ENCODE measurements at regions not wholly inside any gene's neighbourhood (a gene's known extent, or its start where the extent isn't known, plus 50 kb on each side); places are given as distances from the start of the nearest gene placed in this dataset.

DNA sequence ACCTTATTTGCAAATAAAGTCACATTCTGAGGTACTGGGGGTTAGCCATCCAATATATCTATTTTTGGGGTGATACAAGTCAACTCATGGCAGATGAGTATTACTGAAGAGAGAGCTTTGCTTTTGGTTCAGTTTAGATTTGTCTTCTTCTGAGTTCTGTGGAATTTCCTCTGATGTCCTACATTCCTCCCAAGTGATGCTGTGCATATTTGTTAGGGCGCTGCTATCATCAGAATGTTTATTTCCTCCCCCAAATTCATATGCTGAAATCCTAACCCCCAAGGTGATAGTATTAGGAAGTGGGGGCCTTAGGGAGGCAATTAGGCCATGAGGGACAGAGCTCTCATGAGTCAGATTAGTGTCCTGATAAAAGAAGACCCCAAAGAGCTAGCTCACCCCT is 96.2 kb upstream of the WLS start:
- Histone ChIP-seq H3K27me3 (replicated peaks; ENCODE audit: insufficient read depth) (no peaks in the 10 kb centered on the region), H3K36me3 (no peaks in the 10 kb centered on the region), H3K9me3 (no peaks in the 10 kb centered on the region), H3K4me1 (ENCODE audit: control insufficient read depth in 1 of 2, low read depth in 2 of 2) (peaks cover 6 to 26% of the 10 kb centered on the region in 2 donors), H3K4me3 (no peak overlapping the region), H3K27ac (peak overlapping the region in 1 of 2 donors; percentile 53)
- TF ChIP-seq, protein P1, sequence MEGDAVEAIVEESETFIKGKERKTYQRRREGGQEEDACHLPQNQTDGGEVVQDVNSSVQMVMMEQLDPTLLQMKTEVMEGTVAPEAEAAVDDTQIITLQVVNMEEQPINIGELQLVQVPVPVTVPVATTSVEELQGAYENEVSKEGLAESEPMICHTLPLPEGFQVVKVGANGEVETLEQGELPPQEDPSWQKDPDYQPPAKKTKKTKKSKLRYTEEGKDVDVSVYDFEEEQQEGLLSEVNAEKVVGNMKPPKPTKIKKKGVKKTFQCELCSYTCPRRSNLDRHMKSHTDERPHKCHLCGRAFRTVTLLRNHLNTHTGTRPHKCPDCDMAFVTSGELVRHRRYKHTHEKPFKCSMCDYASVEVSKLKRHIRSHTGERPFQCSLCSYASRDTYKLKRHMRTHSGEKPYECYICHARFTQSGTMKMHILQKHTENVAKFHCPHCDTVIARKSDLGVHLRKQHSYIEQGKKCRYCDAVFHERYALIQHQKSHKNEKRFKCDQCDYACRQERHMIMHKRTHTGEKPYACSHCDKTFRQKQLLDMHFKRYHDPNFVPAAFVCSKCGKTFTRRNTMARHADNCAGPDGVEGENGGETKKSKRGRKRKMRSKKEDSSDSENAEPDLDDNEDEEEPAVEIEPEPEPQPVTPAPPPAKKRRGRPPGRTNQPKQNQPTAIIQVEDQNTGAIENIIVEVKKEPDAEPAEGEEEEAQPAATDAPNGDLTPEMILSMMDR (IDR thresholded peaks at IDR 0.05) = no peak
- DNase-seq (ENCODE audit: low spot score) = no peak
- no peak for ATAC-seq (ENCODE audit: insufficient number of reproducible peaks, low FRiP score, low read depth)

DNA sequence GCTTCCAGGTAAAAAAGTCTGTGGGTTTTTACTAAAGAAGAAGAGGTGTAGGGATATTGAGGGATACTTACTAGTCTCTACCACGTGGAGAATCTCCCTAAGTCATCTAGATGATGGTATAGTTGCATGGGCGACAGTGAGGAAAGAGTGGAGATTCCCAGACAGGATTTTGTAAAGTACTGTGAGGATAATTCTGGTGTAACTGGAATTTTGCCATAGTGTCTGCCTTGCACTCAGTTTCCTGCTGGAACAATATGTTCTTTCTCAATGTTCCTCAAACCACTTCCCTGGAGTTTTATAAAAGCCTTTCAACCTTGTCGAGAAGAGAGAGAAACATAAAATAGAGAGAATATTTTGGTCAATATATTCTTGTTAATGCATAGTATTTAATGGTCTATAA is 95.1 kb upstream of the WLS start:
- H3K36me3 ChIP-seq = no peaks in the 10 kb centered on the region
- no peak for DNase-seq (ENCODE audit: low spot score)
- H3K9me3 ChIP-seq = no peaks in the 10 kb centered on the region
- no peaks in the 10 kb centered on the region for H3K27me3 ChIP-seq (replicated peaks; ENCODE audit: insufficient read depth)
- peak overlapping the region in 1 of 2 donors; percentile 53 for H3K27ac ChIP-seq
- peaks cover 6 to 37% of the 10 kb centered on the region in 2 donors for H3K4me1 ChIP-seq (ENCODE audit: control insufficient read depth in 1 of 2, low read depth in 2 of 2)
- no peak for ATAC-seq (ENCODE audit: insufficient number of reproducible peaks, low FRiP score, low read depth)
- TF ChIP-seq, protein P1 (IDR thresholded peaks at IDR 0.05) = no peak
- H3K4me3 ChIP-seq = no peak overlapping the region

DNA sequence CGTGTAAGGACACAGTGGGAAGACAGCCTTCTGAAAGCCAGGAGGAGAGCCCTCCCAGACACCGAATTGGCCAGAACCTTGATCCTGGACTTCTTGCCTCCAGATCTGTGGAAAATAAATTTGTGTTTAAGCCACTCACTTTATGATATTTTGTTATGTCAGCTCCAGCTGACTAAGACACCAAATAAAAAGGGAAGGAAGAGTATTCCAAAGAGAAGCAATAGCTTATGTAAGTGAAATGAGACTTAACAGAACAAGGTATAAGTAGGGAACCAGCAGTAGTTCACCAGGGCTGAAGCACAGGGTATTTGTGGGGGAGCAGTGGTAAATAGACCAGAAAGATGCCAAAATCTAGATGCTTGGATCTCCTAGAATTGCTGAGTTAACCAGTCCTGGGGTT is 94.2 kb upstream of the WLS start:
- Histone ChIP-seq H3K4me1 (ENCODE audit: control insufficient read depth in 1 of 2, low read depth in 2 of 2) (peaks cover 6 to 41% of the 10 kb centered on the region in 2 donors), H3K4me3 (no peak overlapping the region), H3K27me3 (replicated peaks; ENCODE audit: insufficient read depth) (no peaks in the 10 kb centered on the region), H3K9me3 (no peaks in the 10 kb centered on the region), H3K36me3 (no peaks in the 10 kb centered on the region), H3K27ac (no peak overlapping the region)
- TF ChIP-seq, protein P1 (IDR thresholded peaks at IDR 0.05) = no peak
- no peak for ATAC-seq (ENCODE audit: insufficient number of reproducible peaks, low FRiP score, low read depth)
- DNase-seq (ENCODE audit: low spot score) = no peak

DNA sequence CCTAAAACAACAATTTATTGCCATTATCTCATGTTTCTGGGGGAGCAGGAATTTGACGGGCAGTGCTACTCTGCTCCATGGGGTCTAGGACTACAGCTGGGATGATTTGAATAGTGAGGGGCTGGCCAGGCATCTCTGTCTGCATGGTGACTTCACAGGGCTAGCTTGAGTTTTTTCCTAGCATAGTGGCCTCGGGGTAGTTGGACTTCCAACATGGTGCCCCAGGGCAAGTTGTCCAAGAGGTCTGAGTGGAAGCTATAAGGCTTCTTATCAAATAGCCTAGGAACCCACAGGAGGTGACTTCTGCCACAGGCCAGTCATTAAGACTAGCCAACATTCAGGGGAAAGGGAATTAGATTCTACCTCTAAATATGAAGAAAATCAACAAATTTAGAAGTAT is 92.0 kb upstream of the WLS start:
- TF ChIP-seq, protein P1 (IDR thresholded peaks at IDR 0.05) = no peak
- Histone ChIP-seq H3K4me1 (ENCODE audit: control insufficient read depth in 1 of 2, low read depth in 2 of 2) (peaks cover 6 to 39% of the 10 kb centered on the region in 2 donors), H3K27ac (no peak overlapping the region), H3K36me3 (no peaks in the 10 kb centered on the region), H3K4me3 (no peak overlapping the region), H3K9me3 (no peaks in the 10 kb centered on the region), H3K27me3 (replicated peaks; ENCODE audit: insufficient read depth) (no peaks in the 10 kb centered on the region)
- ATAC-seq (ENCODE audit: insufficient number of reproducible peaks, low FRiP score, low read depth) (no peak), DNase-seq (ENCODE audit: low spot score) (no peak)

DNA sequence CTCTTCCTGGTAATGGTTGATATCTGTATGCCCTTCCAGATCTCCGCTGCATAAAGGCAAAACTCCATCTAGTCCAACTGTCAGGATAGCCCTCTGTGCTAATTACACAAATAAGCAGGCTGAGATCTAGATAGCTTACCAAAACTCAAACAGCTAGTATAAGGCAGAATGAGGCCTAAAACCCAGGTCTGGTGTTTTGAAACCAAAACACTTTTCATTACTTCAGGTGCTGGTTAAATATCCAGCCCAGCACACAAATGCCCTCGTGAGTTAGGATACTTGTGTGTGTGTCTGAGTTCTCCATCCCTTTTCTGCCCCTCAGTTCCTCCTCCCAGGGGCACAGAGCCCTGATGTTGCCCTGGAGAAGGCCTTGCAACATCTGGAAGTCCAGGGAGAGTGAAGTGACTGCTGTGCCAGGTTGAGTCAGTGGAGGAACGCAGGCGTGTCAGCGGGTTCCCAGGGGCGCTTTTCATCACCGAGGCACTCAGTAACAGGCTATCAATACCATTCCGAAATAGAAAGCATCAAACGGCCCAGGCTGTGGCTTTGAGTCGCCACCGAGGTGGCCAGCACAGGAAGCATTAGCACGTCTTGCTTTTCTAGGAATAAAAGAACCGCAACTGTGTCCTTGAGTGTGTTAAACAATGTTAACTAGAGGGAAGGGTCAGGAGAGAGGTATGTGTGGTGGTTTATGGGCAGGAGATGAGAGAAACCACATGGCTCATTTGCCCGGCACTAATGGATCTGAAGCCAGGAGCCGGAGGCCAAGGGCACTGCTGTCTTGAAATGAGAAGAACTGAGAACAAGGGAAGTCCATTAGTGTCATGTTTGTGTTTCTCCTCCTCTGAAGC is 90.7 kb upstream of the WLS start:
- ATAC-seq (ENCODE audit: insufficient number of reproducible peaks, low FRiP score, low read depth) (peak; percentile 33), DNase-seq (ENCODE audit: low spot score) (peak; percentile 21)
- H3K27ac ChIP-seq = peak overlapping the region; percentile 50 to 64
- no peaks in the 10 kb centered on the region for H3K27me3 ChIP-seq (replicated peaks; ENCODE audit: insufficient read depth)
- no peaks in the 10 kb centered on the region for H3K9me3 ChIP-seq
- TF ChIP-seq, protein P1 (IDR thresholded peaks at IDR 0.05) = no peak
- peak overlapping the region; percentile 23 for H3K4me3 ChIP-seq
- H3K36me3 ChIP-seq = no peaks in the 10 kb centered on the region
- peaks cover 6 to 34% of the 10 kb centered on the region in 2 donors for H3K4me1 ChIP-seq (ENCODE audit: control insufficient read depth in 1 of 2, low read depth in 2 of 2)

All from thoracic aorta (tissue), 2 donors.